HCT116 (cell line): ENCODE measurements at regions not wholly inside any gene's neighbourhood (a gene's known extent, or its start where the extent isn't known, plus 50 kb on each side); places are given as distances from the start of the nearest gene placed in this dataset.

Source experiments
- CEBPB ChIP-seq: IDR thresholded peaks from 2 replicates; pipeline ENCODE4 v1.6.1; 2012; ENCODE audit warnings: low read depth
- EGR1 ChIP-seq: IDR thresholded peaks from 2 replicates; pipeline ENCODE4 v1.6.1; 2012; ENCODE audit warnings: low read depth
- EZH2 ChIP-seq: fragments of 200-600 bp; sonication (generic); IDR thresholded peaks from 2 replicates; pipeline ENCODE4 v1.6.1; 2017; ENCODE audit warnings: antibody characterized with exemption, mixed run types
- EZH2phosphoT487 ChIP-seq: fragments of 200-600 bp; IDR thresholded peaks from 2 replicates; pipeline ENCODE4 v1.6.1; 2018; ENCODE audit warnings: antibody characterized with exemption, borderline replicate concordance
- FOSL1 ChIP-seq: IDR thresholded peaks from 2 replicates; pipeline ENCODE4 v1.6.1; 2012; ENCODE audit warnings: low read depth
- JUND ChIP-seq: IDR thresholded peaks from 2 replicates; pipeline ENCODE4 v1.6.1; 2012
- POLR2A ChIP-seq: IDR thresholded peaks from 2 replicates; pipeline ENCODE4 v1.7.0; 2011; ENCODE audit warnings: borderline replicate concordance; ENCODE audit not compliant: insufficient read depth, insufficient read length; ENCODE audit errors: extremely low read depth
- RAD21 ChIP-seq: IDR thresholded peaks from 2 replicates; pipeline ENCODE4 v1.6.1; 2012; ENCODE audit warnings: low read depth, mild to moderate bottlenecking
- SRF ChIP-seq: IDR thresholded peaks from 2 replicates; pipeline ENCODE4 v1.6.1; 2012; ENCODE audit warnings: low read depth
- YY1 ChIP-seq: IDR thresholded peaks from 2 replicates; pipeline ENCODE4 v1.6.1; 2011; ENCODE audit warnings: low read length, low read depth, moderate library complexity, mild to moderate bottlenecking; ENCODE audit not compliant: insufficient replicate concordance; ENCODE audit errors: extremely low read depth
- TF ChIP-seq, protein P1 (sequence below), 3 experiments: fragments of 200-600 bp in 1 of 3; sonication (generic) in 1 of 3; IDR thresholded peaks in 2 of 3; conservative IDR thresholded peaks in 1 of 3; 2 replicates each; pipeline ENCODE4 v1.5.1; 2012 to 2017; ENCODE audit warnings: low read depth in 2 of 3, low read length in 2 of 3, antibody characterized with exemption in 1 of 3, borderline replicate concordance in 1 of 3, control low read depth in 1 of 3, mild to moderate bottlenecking in 1 of 3, mixed read lengths in 1 of 3, mixed run types in 1 of 3, moderate library complexity in 1 of 3; ENCODE audit not compliant: insufficient read depth in 1 of 3

DNA sequence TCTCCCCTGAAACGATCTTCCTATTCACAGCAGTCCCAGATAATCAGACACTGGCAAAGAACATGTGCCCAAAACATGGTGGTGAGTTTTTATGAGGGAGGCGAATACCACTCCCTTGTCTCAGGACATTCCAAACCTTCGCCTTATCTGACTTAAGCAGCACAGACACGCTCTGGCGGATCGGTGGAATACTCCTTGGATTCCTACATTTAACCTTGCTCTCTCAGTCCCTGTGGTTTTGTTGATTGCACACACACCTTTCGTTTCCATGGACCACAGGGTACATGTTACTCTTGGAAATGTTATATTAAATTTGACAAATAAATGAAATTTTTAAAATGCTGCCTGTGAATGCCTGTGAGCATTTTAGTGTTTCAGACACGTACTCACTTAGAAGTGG lies 87.8 kb upstream of the CPEB4 start:
- TF ChIP-seq, protein P1, sequence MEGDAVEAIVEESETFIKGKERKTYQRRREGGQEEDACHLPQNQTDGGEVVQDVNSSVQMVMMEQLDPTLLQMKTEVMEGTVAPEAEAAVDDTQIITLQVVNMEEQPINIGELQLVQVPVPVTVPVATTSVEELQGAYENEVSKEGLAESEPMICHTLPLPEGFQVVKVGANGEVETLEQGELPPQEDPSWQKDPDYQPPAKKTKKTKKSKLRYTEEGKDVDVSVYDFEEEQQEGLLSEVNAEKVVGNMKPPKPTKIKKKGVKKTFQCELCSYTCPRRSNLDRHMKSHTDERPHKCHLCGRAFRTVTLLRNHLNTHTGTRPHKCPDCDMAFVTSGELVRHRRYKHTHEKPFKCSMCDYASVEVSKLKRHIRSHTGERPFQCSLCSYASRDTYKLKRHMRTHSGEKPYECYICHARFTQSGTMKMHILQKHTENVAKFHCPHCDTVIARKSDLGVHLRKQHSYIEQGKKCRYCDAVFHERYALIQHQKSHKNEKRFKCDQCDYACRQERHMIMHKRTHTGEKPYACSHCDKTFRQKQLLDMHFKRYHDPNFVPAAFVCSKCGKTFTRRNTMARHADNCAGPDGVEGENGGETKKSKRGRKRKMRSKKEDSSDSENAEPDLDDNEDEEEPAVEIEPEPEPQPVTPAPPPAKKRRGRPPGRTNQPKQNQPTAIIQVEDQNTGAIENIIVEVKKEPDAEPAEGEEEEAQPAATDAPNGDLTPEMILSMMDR (IDR thresholded peaks at IDR 0.05 in 2 of 3, conservative IDR thresholded peaks at IDR 0.05 in 1 of 3; ENCODE audit: borderline replicate concordance in 1 of 3, insufficient read depth in 1 of 3, low read depth in 2 of 3, low read length in 2 of 3), result no peak
- TF ChIP-seq JUND (no peak), FOSL1 (no peak), RAD21 (no peak), EZH2phosphoT487 (no peak), CEBPB (no peak), EZH2 (no peak), POLR2A (no peak), YY1 (no peak), SRF (no peak), EGR1 (no peak)
